IMR-90 (cell line): ENCODE measurements at regions not wholly inside any gene's neighbourhood (a gene's known extent, or its start where the extent isn't known, plus 50 kb on each side); places are given as distances from the start of the nearest gene placed in this dataset.

Experiments used
- ATAC-seq: fragments of 200-7000 bp; cut with Tn5 transposase; 2 replicates; pipeline ENCODE4 v1.9.1; 2020; ENCODE audit warnings: low read depth, mild to moderate bottlenecking, moderate library complexity
- BruUV-seq: library from RNA; stranded (reverse); fragments of 400-500 nt; replicated peaks from 2 replicates; lab custom pipeline; 2021; lab: Mats Ljungman, UMichigan
- CTCF ChIA-PET: fragments of 300-600 bp; formaldehyde crosslinking; extraction: SDS; loops from one replicate; lab custom pipeline; 2021; ENCODE audit warnings: antibody characterized with exemption; lab: Yijun Ruan, JAX
- POLR2A ChIA-PET: fragments of 300-600 bp; sonication (Branson Sonifier 250); formaldehyde crosslinking; loops from one replicate; lab custom pipeline; 2022; ENCODE audit warnings: antibody characterized with exemption; ENCODE audit not compliant: unreplicated experiment; lab: Charles Lee
- DNase-seq: peaks from one replicate; pipeline ENCODE4 v3.0.0; 2013
- H2AFZ ChIP-seq: replicated peaks from 2 replicates; pipeline ENCODE3; 2013; ENCODE audit warnings: low read length, mild to moderate bottlenecking; ENCODE audit not compliant: poor library complexity
- H2AK5ac ChIP-seq: 2 replicates; pipeline ENCODE4 v1.6.1; 2013; ENCODE audit warnings: low read depth, low read length, inconsistent platforms
- H2AK9ac ChIP-seq: replicated peaks from 2 replicates; pipeline ENCODE3; 2013; ENCODE audit warnings: mild to moderate bottlenecking, low read depth, low read length, moderate library complexity; ENCODE audit not compliant: poor library complexity
- H2BK120ac ChIP-seq: 2 replicates; pipeline ENCODE4 v1.6.1; 2013; ENCODE audit warnings: low read depth, low read length, inconsistent platforms
- H2BK15ac ChIP-seq: 3 replicates; pipeline ENCODE4 v1.6.1; 2013; ENCODE audit warnings: low read depth, low read length, inconsistent platforms
- H2BK20ac ChIP-seq: 2 replicates; pipeline ENCODE4 v1.6.1; 2013; ENCODE audit warnings: low read depth, mild to moderate bottlenecking, inconsistent platforms, low read length, moderate library complexity
- H2BK5ac ChIP-seq: 2 replicates; pipeline ENCODE4 v1.6.1; 2013; ENCODE audit warnings: mild to moderate bottlenecking, low read depth, low read length, inconsistent platforms; ENCODE audit not compliant: poor library complexity, severe bottlenecking
- H3K14ac ChIP-seq: replicated peaks from 2 replicates; pipeline ENCODE4 v1.6.1; 2013; ENCODE audit warnings: low read depth, low read length, inconsistent platforms
- H3K18ac ChIP-seq: 2 replicates; pipeline ENCODE4 v1.6.1; 2013; ENCODE audit warnings: low read depth, low read length, control low read depth
- H3K23ac ChIP-seq: 2 replicates; pipeline ENCODE4 v1.6.1; 2013; ENCODE audit warnings: low read depth, low read length, inconsistent platforms
- H3K27ac ChIP-seq: 2 replicates; pipeline ENCODE4 v1.5.1; 2013; ENCODE audit warnings: mild to moderate bottlenecking, control low read depth, low read length; ENCODE audit not compliant: insufficient read depth
- H3K27me3 ChIP-seq: 2 replicates; pipeline ENCODE4 v1.6.1; 2013; ENCODE audit warnings: low read length; ENCODE audit not compliant: control insufficient read depth, insufficient read depth
- H3K36me3 ChIP-seq: 2 replicates; pipeline ENCODE4 v1.6.1; 2013; ENCODE audit warnings: low read length, mixed read lengths; ENCODE audit not compliant: control insufficient read depth, insufficient read depth
- H3K4ac ChIP-seq: 2 replicates; pipeline ENCODE4 v1.6.1; 2013; ENCODE audit warnings: low read depth, low read length, inconsistent platforms
- H3K4me1 ChIP-seq: 2 replicates; pipeline ENCODE4 v1.6.1; 2013; ENCODE audit warnings: low read length, mixed read lengths; ENCODE audit not compliant: control insufficient read depth, insufficient read depth
- H3K4me2 ChIP-seq: 2 replicates; pipeline ENCODE4 v1.6.1; 2013; ENCODE audit warnings: low read depth, mild to moderate bottlenecking, control low read depth, low read length, moderate library complexity
- H3K4me3 ChIP-seq: 2 replicates; pipeline ENCODE4 v1.5.1; 2013; ENCODE audit warnings: low read depth, mild to moderate bottlenecking, control low read depth, low read length, moderate library complexity; ENCODE audit not compliant: insufficient read depth
- H3K56ac ChIP-seq: 2 replicates; pipeline ENCODE4 v1.6.1; 2013; ENCODE audit warnings: low read length, inconsistent platforms; ENCODE audit not compliant: insufficient read depth; ENCODE audit errors: extremely low read depth
- H3K79me1 ChIP-seq, 2 experiments: 2 replicates each; pipeline ENCODE4 v1.6.1; 2013; ENCODE audit warnings: low read length in 2 of 2, inconsistent platforms in 1 of 2, low read depth in 1 of 2
- H3K9ac ChIP-seq: 2 replicates; pipeline ENCODE4 v1.6.1; 2013; ENCODE audit warnings: low read depth, low read length, control low read depth
- H3K9me1 ChIP-seq: 2 replicates; pipeline ENCODE4 v1.6.1; 2013; ENCODE audit warnings: low read length, inconsistent platforms; ENCODE audit not compliant: insufficient read depth
- H3K9me3 ChIP-seq: 2 replicates; pipeline ENCODE4 v1.6.1; 2013; ENCODE audit warnings: low read length; ENCODE audit not compliant: control insufficient read depth, insufficient read depth
- H4K20me1 ChIP-seq: 2 replicates; pipeline ENCODE4 v1.6.1; 2013; ENCODE audit warnings: low read length, inconsistent platforms; ENCODE audit not compliant: insufficient read depth
- H4K5ac ChIP-seq: 2 replicates; pipeline ENCODE4 v1.6.1; 2013; ENCODE audit warnings: mild to moderate bottlenecking, low read depth, low read length, control low read depth
- H4K8ac ChIP-seq, 2 experiments: 2 replicates each; pipeline ENCODE4 v1.6.1; 2013; ENCODE audit warnings: low read depth in 2 of 2, low read length in 2 of 2, control low read depth in 1 of 2, inconsistent platforms in 1 of 2
- H4K91ac ChIP-seq: 2 replicates; pipeline ENCODE4 v1.6.1; 2013; ENCODE audit warnings: low read depth, low read length, inconsistent platforms; ENCODE audit not compliant: insufficient read depth
- CEBPB ChIP-seq: IDR thresholded peaks from 2 replicates; pipeline ENCODE4 v1.6.1; 2012; ENCODE audit warnings: low read depth, low read length, improper control_type of control experiment
- MAFK ChIP-seq: IDR thresholded peaks from 2 replicates; pipeline ENCODE4 v1.6.1; 2012; ENCODE audit warnings: low read depth, low read length, improper control_type of control experiment
- WGBS, 2 experiments: methylation state at CpG; one replicate each; pipeline versions ENCODE4 v1.1.5 to v1.1.7; 2013; ENCODE audit warnings: missing lambda C conversion rate in 2 of 2; ENCODE audit not compliant: insufficient read length in 1 of 2; ENCODE audit errors: extremely low coverage in 2 of 2; 5-methylcytosine and 5-hydroxymethylcytosine counted together
- dilution Hi-C: fragments of 300-500 bp; cut with HindIII; formaldehyde crosslinking; loops from one replicate; pipeline ENCODE4 v1.14.3; 2018; ENCODE audit warnings: low sequenced_read_pairs; ENCODE audit not compliant: unreplicated experiment
- in situ Hi-C: fragments of 300-500 bp; cut with MboI; formaldehyde crosslinking; loops from 3 replicates; pipeline ENCODE4 v1.14.3; 2019; ENCODE audit warnings: low sequenced_read_pairs, inconsistent platforms, mixed read lengths
- intact Hi-C: fragments of 100-400 bp; cut with micrococcal nuclease; formaldehyde crosslinking; loops from 2 replicates; pipeline ENCODE4 v1.10.0; 2022
- TF ChIP-seq, protein P1 (sequence below): fragments of 150-350 bp; IDR thresholded peaks from 2 replicates; pipeline ENCODE4 v1.6.1; 2017; ENCODE audit warnings: mild to moderate bottlenecking, antibody characterized with exemption, low read length, low read depth

- Histone ChIP-seq H3K27ac (peak overlapping the region; percentile 88; the same call in 1 of the 2 replicates), H2BK120ac (peak overlapping the region; percentile 88), H3K9ac (no peak overlapping the region), H3K18ac (peak overlapping the region; percentile 99; the same call in 1 of the 2 replicates), H2BK20ac (peak overlapping the region; percentile 91), H3K27me3 (no peaks in the 10 kb centered on the region), H2AFZ (no peak overlapping the region), H3K56ac (peak overlapping the region; percentile 40; the same call in 1 of the 2 replicates), H4K20me1 (no peaks in the 10 kb centered on the region), H3K14ac (no peak overlapping the region), H4K8ac (peak overlapping the region; percentile 57 to 92; a peak in 3 of 4 replicates), H2BK15ac (peak overlapping the region; percentile 56; the same call in 2 of the 3 replicates), H4K5ac (peak overlapping the region; percentile 13; the same call in 1 of the 2 replicates), H3K9me1 (peaks cover 2% of the 10 kb centered on the region; the same call in 1 of the 2 replicates), H3K4ac (peak overlapping the region; percentile 87; the same call in 1 of the 2 replicates), H3K4me1 (peaks cover 9% of the 10 kb centered on the region), H2BK5ac (peak overlapping the region; percentile 94), H3K4me2 (peak overlapping the region; percentile 16; the same call in 1 of the 2 replicates), H3K4me3 (no peak overlapping the region), H3K23ac (no peak overlapping the region), H3K9me3 (no peaks in the 10 kb centered on the region), H3K36me3 (no peaks in the 10 kb centered on the region), H3K79me1 (no peaks in the 10 kb centered on the region), H2AK9ac (no peak overlapping the region), H4K91ac (peak overlapping the region; percentile 78; the same call in 1 of the 2 replicates), H2AK5ac (no peak overlapping the region)
- intact Hi-C loops (loop anchor here (1.0 to 10.0 kb wide), 4 partner anchors 50 to 300 kb away; no protein-coding TSS in a partner anchor), dilution Hi-C loops (no loop called here), in situ Hi-C loops (no loop called here)
- ChIA-PET POLR2A (interaction anchor here (0.6 kb wide), 1 partner anchor 281 kb away, joined by 5 read pairs; no protein-coding TSS in a partner anchor), CTCF (interaction anchor here (0.6 kb wide), 1 partner anchor 987 kb away, joined by 3 read pairs; no protein-coding TSS in a partner anchor)
- DNase-seq: peak; percentile 94
- TF ChIP-seq CEBPB (peak; percentile 43; the same call in 1 of the 2 replicates), MAFK (0 out of 2 replicates have a peak, but pooled peaks have one; percentile 5)
- TF ChIP-seq, protein P1, sequence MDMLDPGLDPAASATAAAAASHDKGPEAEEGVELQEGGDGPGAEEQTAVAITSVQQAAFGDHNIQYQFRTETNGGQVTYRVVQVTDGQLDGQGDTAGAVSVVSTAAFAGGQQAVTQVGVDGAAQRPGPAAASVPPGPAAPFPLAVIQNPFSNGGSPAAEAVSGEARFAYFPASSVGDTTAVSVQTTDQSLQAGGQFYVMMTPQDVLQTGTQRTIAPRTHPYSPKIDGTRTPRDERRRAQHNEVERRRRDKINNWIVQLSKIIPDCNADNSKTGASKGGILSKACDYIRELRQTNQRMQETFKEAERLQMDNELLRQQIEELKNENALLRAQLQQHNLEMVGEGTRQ: no peak
- no CpG with 5 or more reads among the region's 1 CpG for WGBS, 2 experiments
- peak; percentile 81 for ATAC-seq
- no TSS peak for BruUV-seq
These were observed 879.8 kb upstream of the PIK3C3 start for GRCh38 chr18:41075212-41075611.
